Breast epithelium (tissue), 3 donors: ENCODE measurements at regions not wholly inside any gene's neighbourhood (a gene's known extent, or its start where the extent isn't known, plus 50 kb on each side); places are given as distances from the start of the nearest gene placed in this dataset.

Experiments used
- POLR2A ChIP-seq: fragments of 450-650 bp; IDR thresholded peaks from one replicate; pipeline ENCODE4 v1.6.1; 2016; ENCODE audit warnings: antibody characterized with exemption, mild to moderate bottlenecking, moderate library complexity
- TF ChIP-seq, protein P1 (sequence below), 3 donors: fragments of 450-650 bp; IDR thresholded peaks; one replicate each; pipeline ENCODE4 v1.5.1; 2016 to 2017; ENCODE audit warnings: antibody characterized with exemption in 3 of 3, mild to moderate bottlenecking in 3 of 3, moderate library complexity in 3 of 3

DNA sequence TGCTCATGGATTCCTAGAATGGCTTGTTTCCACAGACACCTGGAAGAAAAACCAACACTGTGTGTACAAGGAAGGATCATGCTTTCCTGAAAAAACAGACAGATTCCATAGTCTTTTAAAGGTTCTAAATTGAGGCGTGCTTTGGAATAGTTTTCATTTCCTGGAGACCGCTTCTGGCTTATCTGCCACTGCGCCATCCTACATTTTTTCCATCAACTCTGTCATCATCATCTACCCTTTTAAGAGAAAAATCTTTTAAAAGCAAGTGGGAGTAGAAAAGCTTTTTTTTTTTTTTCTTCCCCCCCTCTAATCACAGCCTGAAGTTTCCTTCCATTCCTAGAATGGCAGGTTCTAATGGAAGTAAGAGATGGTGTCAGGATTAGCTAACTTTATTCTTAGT, 379.4 kb upstream of the C2CD4B start:
- TF ChIP-seq POLR2A, result no peak
- TF ChIP-seq, protein P1, sequence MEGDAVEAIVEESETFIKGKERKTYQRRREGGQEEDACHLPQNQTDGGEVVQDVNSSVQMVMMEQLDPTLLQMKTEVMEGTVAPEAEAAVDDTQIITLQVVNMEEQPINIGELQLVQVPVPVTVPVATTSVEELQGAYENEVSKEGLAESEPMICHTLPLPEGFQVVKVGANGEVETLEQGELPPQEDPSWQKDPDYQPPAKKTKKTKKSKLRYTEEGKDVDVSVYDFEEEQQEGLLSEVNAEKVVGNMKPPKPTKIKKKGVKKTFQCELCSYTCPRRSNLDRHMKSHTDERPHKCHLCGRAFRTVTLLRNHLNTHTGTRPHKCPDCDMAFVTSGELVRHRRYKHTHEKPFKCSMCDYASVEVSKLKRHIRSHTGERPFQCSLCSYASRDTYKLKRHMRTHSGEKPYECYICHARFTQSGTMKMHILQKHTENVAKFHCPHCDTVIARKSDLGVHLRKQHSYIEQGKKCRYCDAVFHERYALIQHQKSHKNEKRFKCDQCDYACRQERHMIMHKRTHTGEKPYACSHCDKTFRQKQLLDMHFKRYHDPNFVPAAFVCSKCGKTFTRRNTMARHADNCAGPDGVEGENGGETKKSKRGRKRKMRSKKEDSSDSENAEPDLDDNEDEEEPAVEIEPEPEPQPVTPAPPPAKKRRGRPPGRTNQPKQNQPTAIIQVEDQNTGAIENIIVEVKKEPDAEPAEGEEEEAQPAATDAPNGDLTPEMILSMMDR (IDR thresholded peaks at IDR 0.05), result no peak
